SK-N-SH (cell line): ENCODE measurements at regions not wholly inside any gene's neighbourhood (a gene's known extent, or its start where the extent isn't known, plus 50 kb on each side); places are given as distances from the start of the nearest gene placed in this dataset.

Experiments
- CTCF ChIP-seq: fragments of 200-600 bp; sonication (generic); IDR thresholded peaks from 2 replicates; pipeline ENCODE4 v1.6.1; 2017; ENCODE audit warnings: antibody characterized with exemption, mild to moderate bottlenecking, moderate library complexity
- EP300 ChIP-seq, 2 experiments: IDR thresholded peaks; 2 replicates each; pipeline versions ENCODE4 v1.4.0 to v1.6.1; 2012; ENCODE audit warnings: borderline replicate concordance in 1 of 2, low read depth in 1 of 2, low read length in 1 of 2
- FOXJ3 ChIP-seq: sonication (generic); formaldehyde crosslinking; IDR thresholded peaks from 2 replicates; pipeline ENCODE4 v1.5.1; 2020; ENCODE audit warnings: mild to moderate bottlenecking, missing genetic modification reagents
- FOXM1 ChIP-seq: IDR thresholded peaks from 2 replicates; pipeline ENCODE4 v1.4.0; 2012; ENCODE audit warnings: low read depth, mild to moderate bottlenecking
- JUND ChIP-seq: IDR thresholded peaks from 2 replicates; pipeline ENCODE4 v1.4.0; 2012
- NFIC ChIP-seq: IDR thresholded peaks from 2 replicates; pipeline ENCODE4 v1.4.0; 2012; ENCODE audit warnings: borderline replicate concordance
- NRF1 ChIP-seq: IDR thresholded peaks from 2 replicates; pipeline ENCODE4 v1.6.1; 2012; ENCODE audit warnings: low read depth, mild to moderate bottlenecking, low read length
- RFX5 ChIP-seq: IDR thresholded peaks from 2 replicates; pipeline ENCODE4 v1.6.1; 2012; ENCODE audit warnings: mild to moderate bottlenecking, improper control_type of control experiment, low read length
- TCF12 ChIP-seq: IDR thresholded peaks from 2 replicates; pipeline ENCODE4 v1.4.0; 2012
- USF2 ChIP-seq: fragments of 150-350 bp; IDR thresholded peaks from 2 replicates; pipeline ENCODE4 v1.6.1; 2017; ENCODE audit warnings: antibody characterized with exemption, low read length, low read depth, borderline replicate concordance
- TF ChIP-seq, protein P1 (sequence below): IDR thresholded peaks from 2 replicates; pipeline ENCODE4 v1.4.0; 2012; ENCODE audit warnings: low read depth, borderline replicate concordance

DNA sequence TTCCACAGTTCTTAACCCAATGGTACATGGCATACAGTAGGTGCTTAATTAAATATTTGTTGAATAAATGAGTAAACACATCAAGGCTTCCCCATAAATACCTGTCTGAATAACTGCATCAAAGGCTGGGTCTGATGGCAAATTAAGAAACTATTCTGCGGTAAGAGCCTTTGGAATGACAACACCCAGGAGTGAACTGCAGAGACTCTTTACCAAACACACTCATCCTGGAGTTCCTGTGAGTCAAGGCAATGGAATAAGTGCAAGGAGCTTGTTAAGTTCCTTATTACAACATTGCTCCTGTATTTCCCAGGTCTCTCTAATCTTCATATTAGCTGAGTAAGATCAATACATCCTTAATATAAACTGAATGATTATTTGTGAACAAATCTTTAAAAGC is 119.9 kb upstream of the STT3B start:
- no peak for TF ChIP-seq CTCF
- no peak for TF ChIP-seq NFIC
- no peak for TF ChIP-seq TCF12
- TF ChIP-seq, protein P1, sequence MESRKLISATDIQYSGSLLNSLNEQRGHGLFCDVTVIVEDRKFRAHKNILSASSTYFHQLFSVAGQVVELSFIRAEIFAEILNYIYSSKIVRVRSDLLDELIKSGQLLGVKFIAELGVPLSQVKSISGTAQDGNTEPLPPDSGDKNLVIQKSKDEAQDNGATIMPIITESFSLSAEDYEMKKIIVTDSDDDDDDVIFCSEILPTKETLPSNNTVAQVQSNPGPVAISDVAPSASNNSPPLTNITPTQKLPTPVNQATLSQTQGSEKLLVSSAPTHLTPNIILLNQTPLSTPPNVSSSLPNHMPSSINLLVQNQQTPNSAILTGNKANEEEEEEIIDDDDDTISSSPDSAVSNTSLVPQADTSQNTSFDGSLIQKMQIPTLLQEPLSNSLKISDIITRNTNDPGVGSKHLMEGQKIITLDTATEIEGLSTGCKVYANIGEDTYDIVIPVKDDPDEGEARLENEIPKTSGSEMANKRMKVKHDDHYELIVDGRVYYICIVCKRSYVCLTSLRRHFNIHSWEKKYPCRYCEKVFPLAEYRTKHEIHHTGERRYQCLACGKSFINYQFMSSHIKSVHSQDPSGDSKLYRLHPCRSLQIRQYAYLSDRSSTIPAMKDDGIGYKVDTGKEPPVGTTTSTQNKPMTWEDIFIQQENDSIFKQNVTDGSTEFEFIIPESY, result no peak
- no peak for TF ChIP-seq FOXM1
- TF ChIP-seq FOXJ3 (CRISPR knock-in tag), result no peak
- no peak for TF ChIP-seq USF2
- no peak for TF ChIP-seq JUND
- no peak for TF ChIP-seq EP300 (IDR thresholded peaks at IDR 0.05; ENCODE audit: borderline replicate concordance in 1 of 2, low read depth in 1 of 2, low read length in 1 of 2)
- TF ChIP-seq NRF1, result no peak
- TF ChIP-seq RFX5, result no peak
